ENCODE measurements at regions not wholly inside any gene's neighbourhood (a gene's known extent, or its start where the extent isn't known, plus 50 kb on each side); places are given as distances from the start of the nearest gene placed in this dataset.

- TF ChIP-seq CTCF (IDR thresholded peaks at IDR 0.05): no peak
- no peak for ATAC-seq
Measured at GRCh38 chr20:11401988-11402387, 515.7 kb upstream of the BTBD3 start.

GRCh38 chr20:11403711-11404110, 514.0 kb upstream of the BTBD3 start:
- 15 to 22% methylated on average over 2 of the region's 2 CpGs for WGBS, 2 donors
- no peak for DNase-seq
- Histone ChIP-seq H3K4me1 (peaks cover 0 to 9% (median 0%) of the 10 kb centered on the region in 9 donors), H3K9me3 (no peaks in the 10 kb centered on the region), H3K27ac (peak overlapping the region in 1 of 10 donors; percentile 25), H3K4me3 (no peak overlapping the region), H3K36me3 (no peaks in the 10 kb centered on the region), H3K27me3 (no peaks in the 10 kb centered on the region)
- intact Hi-C loops (cut with DNase I): no loop called here
- no peak for TF ChIP-seq CTCF (IDR thresholded peaks at IDR 0.05)
- ATAC-seq: peak in 6 of 8 donors; percentile 22 to 57 (median 46)

More at GRCh38 chr20:11401988-11402387, 515.7 kb upstream of the BTBD3 start:
- H3K4me1 ChIP-seq: peaks cover 0 to 9% (median 0%) of the 10 kb centered on the region in 9 donors
- no peaks in the 10 kb centered on the region for H3K9me3 ChIP-seq
- DNase-seq: no peak
- H3K4me3 ChIP-seq: no peak overlapping the region
- intact Hi-C loops (cut with DNase I): no loop called here
- no peaks in the 10 kb centered on the region for H3K36me3 ChIP-seq
- 91 to 93% methylated on average over 3 of the region's 3 CpGs for WGBS, 2 donors
- no peaks in the 10 kb centered on the region for H3K27me3 ChIP-seq
- H3K27ac ChIP-seq: no peak overlapping the region

- no peak overlapping the region for H3K27ac ChIP-seq
- H3K27me3 ChIP-seq: no peaks in the 10 kb centered on the region
- no peak overlapping the region for H3K4me3 ChIP-seq
- no peak for TF ChIP-seq CTCF (IDR thresholded peaks at IDR 0.05)
- H3K4me1 ChIP-seq: peaks cover 0 to 9% (median 0%) of the 10 kb centered on the region in 9 donors
- no peak for DNase-seq
- WGBS, 2 donors: 91% methylated on average over 6 of the region's 6 CpGs
- ATAC-seq: no peak
- intact Hi-C loops (cut with DNase I): no loop called here
- H3K9me3 ChIP-seq: no peaks in the 10 kb centered on the region
- no peaks in the 10 kb centered on the region for H3K36me3 ChIP-seq
Measured at GRCh38 chr20:11406877-11407276, 510.8 kb upstream of the BTBD3 start.

- H3K4me1 ChIP-seq: no peaks in the 10 kb centered on the region
- intact Hi-C loops (cut with DNase I): no loop called here
- no peak overlapping the region for H3K4me3 ChIP-seq
- TF ChIP-seq CTCF (IDR thresholded peaks at IDR 0.05): no peak
- peaks cover 0 to 13% (median 0%) of the 10 kb centered on the region in 11 donors for H3K9me3 ChIP-seq
- H3K27me3 ChIP-seq: no peaks in the 10 kb centered on the region
- H3K36me3 ChIP-seq: no peaks in the 10 kb centered on the region
- ATAC-seq (no peak), DNase-seq (no peak)
- no peak overlapping the region for H3K27ac ChIP-seq
Measured at GRCh38 chr20:11409561-11409960, 508.1 kb upstream of the BTBD3 start.
